Thoracic aorta (tissue), 2 donors: ENCODE measurements at regions not wholly inside any gene's neighbourhood (a gene's known extent, or its start where the extent isn't known, plus 50 kb on each side); places are given as distances from the start of the nearest gene placed in this dataset.

Experiments
- ATAC-seq: fragments of 150-250 bp; one replicate; pipeline ENCODE4 v1.8.0; 2017; ENCODE audit warnings: low read depth; ENCODE audit not compliant: insufficient number of reproducible peaks, low FRiP score
- DNase-seq: peaks from one replicate; pipeline ENCODE4 v3.0.0-alpha.2; 2020; ENCODE audit warnings: low spot score
- H3K27ac ChIP-seq, 2 donors: fragments of 200-600 bp; sonication (generic); 1 replicate in 1 of 2; 2 replicates in 1 of 2; pipeline ENCODE4 v1.5.1; 2016; ENCODE audit warnings: mild to moderate bottlenecking in 2 of 2, moderate library complexity in 2 of 2
- H3K27me3 ChIP-seq: fragments of 200-600 bp; sonication (generic); replicated peaks from 2 replicates; pipeline ENCODE4 v1.6.0; 2016; ENCODE audit warnings: mild to moderate bottlenecking; ENCODE audit not compliant: insufficient read depth
- H3K36me3 ChIP-seq: fragments of 200-600 bp; sonication (generic); one replicate; pipeline ENCODE4 v1.5.1; 2016
- H3K4me1 ChIP-seq, 2 donors: fragments of 200-600 bp; sonication (generic); 1 replicate in 1 of 2; 2 replicates in 1 of 2; pipeline versions ENCODE4 v1.5.1 to v1.6.0; 2016; ENCODE audit warnings: low read depth in 2 of 2, mild to moderate bottlenecking in 1 of 2; ENCODE audit not compliant: control insufficient read depth in 1 of 2
- H3K4me3 ChIP-seq: fragments of 200-600 bp; sonication (generic); 2 replicates; pipeline ENCODE4 v1.5.1; 2016; ENCODE audit warnings: mild to moderate bottlenecking
- H3K9me3 ChIP-seq: fragments of 200-600 bp; sonication (generic); 2 replicates; pipeline ENCODE4 v1.5.1; 2016
- CTCF ChIP-seq: fragments of 200-600 bp; sonication (generic); IDR thresholded peaks from one replicate; pipeline ENCODE4 v1.5.1; 2019; ENCODE audit warnings: antibody characterized with exemption

DNA sequence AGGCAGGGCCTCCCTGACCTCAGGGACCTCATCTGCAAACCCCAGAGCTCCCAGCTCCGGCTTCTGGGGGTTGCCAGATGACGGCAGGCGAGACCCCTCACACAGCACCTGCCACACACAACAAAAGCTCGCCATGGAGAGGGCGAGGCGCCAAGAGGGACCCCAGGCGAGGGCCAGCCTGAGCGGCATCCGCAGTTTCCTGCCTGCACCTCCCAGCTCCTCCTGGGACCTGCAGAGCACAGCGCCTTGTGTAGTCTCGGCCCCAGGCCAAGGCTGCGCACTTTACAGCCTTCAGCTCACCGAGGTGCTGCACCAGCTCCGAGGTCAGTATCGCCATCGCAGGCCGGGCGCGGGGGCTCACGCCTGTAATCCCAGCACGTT, 82.4 kb upstream of the ADAMTS2 start:
- ATAC-seq (no peak), DNase-seq (no peak)
- Histone ChIP-seq H3K27me3 (no peaks in the 10 kb centered on the region), H3K36me3 (no peaks in the 10 kb centered on the region), H3K27ac (no peak overlapping the region), H3K4me3 (no peak overlapping the region), H3K4me1 (no peaks in the 10 kb centered on the region), H3K9me3 (no peaks in the 10 kb centered on the region)
- no peak for TF ChIP-seq CTCF

- H3K4me3 ChIP-seq = no peak overlapping the region
- no peak for TF ChIP-seq CTCF
- H3K27ac ChIP-seq = no peak overlapping the region
- no peaks in the 10 kb centered on the region for H3K4me1 ChIP-seq
- no peak for ATAC-seq
- DNase-seq = no peak
- no peaks in the 10 kb centered on the region for H3K27me3 ChIP-seq
- no peaks in the 10 kb centered on the region for H3K9me3 ChIP-seq
- H3K36me3 ChIP-seq = no peaks in the 10 kb centered on the region
These were observed 81.9 kb upstream of the ADAMTS2 start for GRCh38 chr5:179427032-179427675.

DNA sequence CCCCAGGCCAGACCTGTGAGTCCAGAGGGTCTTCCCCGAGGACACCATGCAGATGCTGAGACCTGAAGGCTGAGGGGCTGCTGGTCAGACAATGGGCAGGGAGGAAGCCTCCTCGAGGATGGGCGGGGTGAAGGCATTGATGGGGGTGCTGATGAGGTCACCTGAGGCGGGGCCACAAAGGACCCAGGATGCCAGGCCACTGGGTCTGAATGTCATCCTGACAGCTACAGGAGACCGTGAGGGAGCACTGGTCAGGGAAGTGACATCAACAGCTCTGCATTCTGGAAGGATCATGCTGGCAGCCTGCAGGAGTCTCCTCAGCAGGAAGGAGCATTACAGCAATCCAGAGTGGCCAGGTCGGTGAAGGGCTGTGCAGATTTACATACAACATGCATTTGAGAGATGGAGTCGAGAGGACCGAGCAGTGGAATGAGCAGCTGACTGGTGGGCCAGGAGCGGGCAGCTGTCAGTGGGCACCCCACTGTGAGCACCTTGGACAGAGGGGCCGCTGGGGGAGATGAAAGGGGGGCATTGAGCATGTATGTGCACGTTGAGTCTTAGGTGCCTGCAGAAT, 77.7 kb upstream of the ADAMTS2 start:
- H3K27ac ChIP-seq = no peak overlapping the region
- H3K9me3 ChIP-seq = no peaks in the 10 kb centered on the region
- no peak overlapping the region for H3K4me3 ChIP-seq
- H3K4me1 ChIP-seq = no peaks in the 10 kb centered on the region
- DNase-seq = no peak
- no peaks in the 10 kb centered on the region for H3K36me3 ChIP-seq
- no peak for ATAC-seq
- TF ChIP-seq CTCF = no peak
- H3K27me3 ChIP-seq = no peaks in the 10 kb centered on the region

- Histone ChIP-seq H3K4me3 (no peak overlapping the region), H3K27me3 (no peaks in the 10 kb centered on the region), H3K4me1 (no peaks in the 10 kb centered on the region), H3K9me3 (no peaks in the 10 kb centered on the region), H3K27ac (no peak overlapping the region), H3K36me3 (no peaks in the 10 kb centered on the region)
- ATAC-seq = no peak
- TF ChIP-seq CTCF = no peak
- no peak for DNase-seq
These were observed 77.1 kb upstream of the ADAMTS2 start for GRCh38 chr5:179422213-179422855.

GRCh38 chr5:179421144-179421901, 76.1 kb upstream of the ADAMTS2 start:
- Histone ChIP-seq H3K4me3 (no peak overlapping the region), H3K36me3 (no peaks in the 10 kb centered on the region), H3K9me3 (no peaks in the 10 kb centered on the region), H3K27ac (no peak overlapping the region), H3K4me1 (no peaks in the 10 kb centered on the region), H3K27me3 (no peaks in the 10 kb centered on the region)
- DNase-seq (no peak), ATAC-seq (no peak)
- TF ChIP-seq CTCF = no peak
